A549 (cell line): ENCODE measurements at regions not wholly inside any gene's neighbourhood (a gene's known extent, or its start where the extent isn't known, plus 50 kb on each side); places are given as distances from the start of the nearest gene placed in this dataset.

Source experiments
- ATAC-seq, 2 experiments: fragments of 200-7000 bp in 1 of 2; fragments of >200 bp in 1 of 2; cut with Nextera tagmentation in 1 of 2; cut with Tn5 transposase in 1 of 2; 3 replicates each; pipeline versions ENCODE4 v1.8.0 to v1.9.1; 2018 to 2020; ENCODE audit warnings: mild to moderate bottlenecking in 1 of 2, moderate library complexity in 1 of 2
- CTCF ChIA-PET: fragments of 300-600 bp; sonication (Branson Sonifier 250); formaldehyde crosslinking; extraction: SDS; loops from one replicate; lab custom pipeline; 2021; ENCODE audit warnings: antibody characterized with exemption, inconsistent platforms; lab: Yijun Ruan, JAX
- POLR2A ChIA-PET: fragments of 350-600 bp; formaldehyde crosslinking; extraction: SDS; loops from one replicate; lab custom pipeline; 2021; ENCODE audit warnings: antibody characterized with exemption, inconsistent platforms; lab: Yijun Ruan, JAX
- DNase-seq, 2 experiments: peaks; one replicate each; pipeline versions ENCODE4 v3.0.0 to v3.0.0-alpha.2; 2011 to 2016; ENCODE audit warnings: low read depth in 1 of 2, low spot score in 1 of 2
- FAIRE-seq: peaks from 2 replicates; lab custom pipeline; 2011; peaks lifted over from hg19 to GRCh38; lab: Jason Lieb, UNC
- H3K27ac ChIP-seq, 2 experiments: fragments of >200 bp; sonication (Bioruptor Twin); formaldehyde crosslinking; 3 replicates each; pipeline ENCODE4 v1.5.1; 2016 to 2017
- H3K4me1 ChIP-seq: fragments of >200 bp; sonication (Bioruptor Twin); formaldehyde crosslinking; 3 replicates; pipeline ENCODE4 v1.6.1; 2016
- H3K4me2 ChIP-seq: fragments of >200 bp; sonication (Bioruptor Twin); formaldehyde crosslinking; 3 replicates; pipeline ENCODE4 v1.6.1; 2016
- H3K4me3 ChIP-seq: fragments of >200 bp; sonication (Bioruptor Twin); formaldehyde crosslinking; 3 replicates; pipeline ENCODE4 v1.5.1; 2016
- H3K9me3 ChIP-seq: fragments of >200 bp; sonication (Bioruptor Twin); formaldehyde crosslinking; 3 replicates; pipeline ENCODE4 v1.6.1; 2016
- CEBPB ChIP-seq, 2 experiments: fragments of >200 bp in 1 of 2; sonication (Bioruptor Twin) in 1 of 2; formaldehyde crosslinking in 1 of 2; IDR thresholded peaks; 2 replicates each; pipeline ENCODE4 v1.6.1; 2012 to 2016
- CHD2 ChIP-seq: fragments of 150-350 bp; IDR thresholded peaks from 2 replicates; pipeline ENCODE4 v1.6.1; 2014; ENCODE audit warnings: low read length; ENCODE audit not compliant: partially characterized antibody
- EHF ChIP-seq: fragments of 250-450 bp; sonication (Bioruptor Pico); IDR thresholded peaks from 2 replicates; pipeline ENCODE4 v1.5.0; 2020; ENCODE audit warnings: mild to moderate bottlenecking
- ESRRA ChIP-seq: fragments of 150-350 bp; IDR thresholded peaks from 2 replicates; pipeline ENCODE4 v1.6.1; 2014; ENCODE audit warnings: mild to moderate bottlenecking, low read length, borderline replicate concordance
- FOSL2 ChIP-seq, 2 experiments: fragments of 450-650 bp in 1 of 2; fragments of >200 bp in 1 of 2; sonication (Bioruptor Twin) in 1 of 2; formaldehyde crosslinking; IDR thresholded peaks; 2 replicates each; pipeline versions ENCODE4 v1.5.0 to v1.6.1; 2016 to 2020; ENCODE audit warnings: mild to moderate bottlenecking in 1 of 2, moderate library complexity in 1 of 2
- HES2 ChIP-seq: fragments of >200 bp; sonication (Bioruptor Twin); formaldehyde crosslinking; IDR thresholded peaks from 2 replicates; pipeline ENCODE4 v1.6.1; 2016
- HEYL ChIP-seq: fragments of 250-450 bp; sonication (Bioruptor Pico); IDR thresholded peaks from 2 replicates; pipeline ENCODE4 v1.8.0; 2021; ENCODE audit warnings: mild to moderate bottlenecking, moderate library complexity
- JUN ChIP-seq, 2 experiments: fragments of >200 bp; sonication (Bioruptor Twin); formaldehyde crosslinking; IDR thresholded peaks; 2 replicates in 1 of 2; 3 replicates in 1 of 2; pipeline ENCODE4 v1.6.1; 2016 to 2017
- KDM1A ChIP-seq: fragments of 200-600 bp; sonication (generic); IDR thresholded peaks from 2 replicates; pipeline ENCODE4 v1.6.1; 2016; ENCODE audit warnings: low read depth, mild to moderate bottlenecking
- MAZ ChIP-seq: fragments of 150-350 bp; IDR thresholded peaks from 2 replicates; pipeline ENCODE4 v1.6.1; 2014; ENCODE audit warnings: antibody characterized with exemption, low read depth, low read length, borderline replicate concordance
- MYC ChIP-seq: IDR thresholded peaks from 2 replicates; pipeline ENCODE4 v1.6.1; 2012; ENCODE audit warnings: mild to moderate bottlenecking, inconsistent platforms, low read length, improper control_type of control experiment, borderline replicate concordance
- NR3C1 ChIP-seq: fragments of >200 bp; sonication (Bioruptor Twin); formaldehyde crosslinking; IDR thresholded peaks from 3 replicates; pipeline ENCODE4 v1.6.1; 2017
- POLR2A ChIP-seq: IDR thresholded peaks from 2 replicates; pipeline ENCODE4 v1.6.1; 2012; ENCODE audit warnings: mild to moderate bottlenecking, low read length
- POLR2AphosphoS2 ChIP-seq: conservative IDR thresholded peaks from 2 replicates; pipeline ENCODE4 v1.6.1; 2012; ENCODE audit warnings: low read length, improper control_type of control experiment, inconsistent platforms
- RARB ChIP-seq: fragments of 250-450 bp; sonication (Bioruptor Pico); IDR thresholded peaks from 2 replicates; pipeline ENCODE4 v1.8.0; 2021; ENCODE audit warnings: mild to moderate bottlenecking, moderate library complexity
- REST ChIP-seq: fragments of 200-600 bp; sonication (generic); IDR thresholded peaks from 2 replicates; pipeline ENCODE4 v1.6.1; 2016; ENCODE audit warnings: antibody characterized with exemption, mild to moderate bottlenecking, moderate library complexity
- RFX5 ChIP-seq: fragments of 450-650 bp; IDR thresholded peaks from 2 replicates; pipeline ENCODE4 v1.7.1; 2014; ENCODE audit warnings: antibody characterized with exemption, mild to moderate bottlenecking, moderate library complexity
- SMC3 ChIP-seq: fragments of >200 bp; sonication (Bioruptor Twin); formaldehyde crosslinking; IDR thresholded peaks from 3 replicates; pipeline ENCODE4 v1.6.1; 2018; ENCODE audit warnings: inconsistent platforms
- TP53 ChIP-seq: fragments of 250-450 bp; sonication (Bioruptor Pico); IDR thresholded peaks from 2 replicates; pipeline ENCODE4 v1.5.0; 2021; ENCODE audit warnings: mild to moderate bottlenecking, moderate library complexity
- ZC3H11A ChIP-seq: fragments of 450-650 bp; IDR thresholded peaks from 2 replicates; pipeline ENCODE4 v1.6.1; 2014; ENCODE audit warnings: antibody characterized with exemption, mild to moderate bottlenecking
- ZSCAN20 ChIP-seq: fragments of 250-450 bp; sonication (Bioruptor Pico); IDR thresholded peaks from 2 replicates; pipeline ENCODE4 v1.8.0; 2022; ENCODE audit warnings: mild to moderate bottlenecking, moderate library complexity
- WGBS: methylation state at CpG from one replicate; pipeline ENCODE4 v1.1.6; 2017; ENCODE audit errors: missing lambda C conversion rate; 5-methylcytosine and 5-hydroxymethylcytosine counted together
- TF ChIP-seq, protein P1 (sequence below): IDR thresholded peaks from 2 replicates; pipeline ENCODE4 v1.6.1; 2012
- TF ChIP-seq, protein P2 (sequence below): fragments of >200 bp; sonication (Bioruptor Twin); formaldehyde crosslinking; IDR thresholded peaks from 3 replicates; pipeline ENCODE4 v1.6.1; 2016
- TF ChIP-seq, protein P3 (sequence below): fragments of 250-450 bp; sonication (Bioruptor Pico); IDR thresholded peaks from 2 replicates; pipeline ENCODE4 v1.5.0; 2020; ENCODE audit warnings: low read depth, mild to moderate bottlenecking, moderate library complexity

GRCh38 chr3:95670765-95671164 is 1143.6 kb upstream of the EPHA6 start:
- no peak for TF ChIP-seq RFX5
- TF ChIP-seq FOSL2 (IDR thresholded peaks at IDR 0.05): no peak
- no peak for TF ChIP-seq FOSL2 (CRISPR knock-in tag; IDR thresholded peaks at IDR 0.05)
- TF ChIP-seq, protein P1, sequence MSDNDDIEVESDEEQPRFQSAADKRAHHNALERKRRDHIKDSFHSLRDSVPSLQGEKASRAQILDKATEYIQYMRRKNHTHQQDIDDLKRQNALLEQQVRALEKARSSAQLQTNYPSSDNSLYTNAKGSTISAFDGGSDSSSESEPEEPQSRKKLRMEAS: no peak
- TF ChIP-seq NR3C1: no peak
- no peak for TF ChIP-seq ZSCAN20
- no peak for TF ChIP-seq CHD2
- no peak for TF ChIP-seq KDM1A
- ChIA-PET CTCF (no interaction called here), POLR2A (no interaction called here)
- Histone ChIP-seq H3K27ac (no peak overlapping the region), H3K9me3 (no peaks in the 10 kb centered on the region), H3K4me1 (no peaks in the 10 kb centered on the region), H3K4me3 (no peak overlapping the region), H3K4me2 (no peak overlapping the region)
- 88% methylated on average over 3 of the region's 3 CpGs for WGBS
- ATAC-seq: no peak
- no peak for DNase-seq
- no peak for FAIRE-seq

- DNase-seq (no peak), FAIRE-seq (no peak), ATAC-seq (no peak)
- CTCF ChIA-PET: no interaction called here
- Histone ChIP-seq H3K4me2 (no peak overlapping the region), H3K27ac (no peak overlapping the region), H3K4me3 (no peak overlapping the region), H3K9me3 (no peaks in the 10 kb centered on the region), H3K4me1 (no peaks in the 10 kb centered on the region)
- POLR2A ChIA-PET: no interaction called here
- WGBS: 14% methylated on average over 1 of the region's 3 CpGs
- TF ChIP-seq RFX5: no peak
- TF ChIP-seq, protein P2, sequence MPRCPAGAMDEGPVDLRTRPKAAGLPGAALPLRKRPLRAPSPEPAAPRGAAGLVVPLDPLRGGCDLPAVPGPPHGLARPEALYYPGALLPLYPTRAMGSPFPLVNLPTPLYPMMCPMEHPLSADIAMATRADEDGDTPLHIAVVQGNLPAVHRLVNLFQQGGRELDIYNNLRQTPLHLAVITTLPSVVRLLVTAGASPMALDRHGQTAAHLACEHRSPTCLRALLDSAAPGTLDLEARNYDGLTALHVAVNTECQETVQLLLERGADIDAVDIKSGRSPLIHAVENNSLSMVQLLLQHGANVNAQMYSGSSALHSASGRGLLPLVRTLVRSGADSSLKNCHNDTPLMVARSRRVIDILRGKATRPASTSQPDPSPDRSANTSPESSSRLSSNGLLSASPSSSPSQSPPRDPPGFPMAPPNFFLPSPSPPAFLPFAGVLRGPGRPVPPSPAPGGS: no peak
- no peak for TF ChIP-seq MAZ
- TF ChIP-seq MYC: no peak
- no peak for TF ChIP-seq CEBPB (IDR thresholded peaks at IDR 0.05)
- no peak for TF ChIP-seq POLR2A
- TF ChIP-seq, protein P3, sequence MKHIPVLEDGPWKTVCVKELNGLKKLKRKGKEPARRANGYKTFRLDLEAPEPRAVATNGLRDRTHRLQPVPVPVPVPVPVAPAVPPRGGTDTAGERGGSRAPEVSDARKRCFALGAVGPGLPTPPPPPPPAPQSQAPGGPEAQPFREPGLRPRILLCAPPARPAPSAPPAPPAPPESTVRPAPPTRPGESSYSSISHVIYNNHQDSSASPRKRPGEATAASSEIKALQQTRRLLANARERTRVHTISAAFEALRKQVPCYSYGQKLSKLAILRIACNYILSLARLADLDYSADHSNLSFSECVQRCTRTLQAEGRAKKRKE (CRISPR knock-in tag): no peak
- no peak for TF ChIP-seq JUN (IDR thresholded peaks at IDR 0.05)
- TF ChIP-seq EHF (CRISPR knock-in tag): no peak
- TF ChIP-seq SMC3: no peak
- TF ChIP-seq TP53 (CRISPR knock-in tag): no peak
- TF ChIP-seq RARB: no peak
- no peak for TF ChIP-seq HEYL
- no peak for TF ChIP-seq ZC3H11A
- no peak for TF ChIP-seq ESRRA
- no peak for TF ChIP-seq ZSCAN20
- no peak for TF ChIP-seq HES2
- TF ChIP-seq POLR2AphosphoS2: no peak
Measured at GRCh38 chr3:95673215-95673614, 1141.2 kb upstream of the EPHA6 start.

- FAIRE-seq: no peak
- 43% methylated on average over 9 of the region's 9 CpGs for WGBS
- Histone ChIP-seq H3K9me3 (no peaks in the 10 kb centered on the region), H3K4me2 (peak overlapping the region; percentile 63), H3K4me3 (peak overlapping the region; percentile 30), H3K4me1 (no peaks in the 10 kb centered on the region), H3K27ac (0 out of 6 replicates have a peak overlapping the region, but pooled peaks of 1 of the 2 experiments have one; percentile 38)
- ATAC-seq: no peak; a peak in 1 of 6 replicates
- POLR2A ChIA-PET: no interaction called here
- CTCF ChIA-PET: interaction anchor here (0.7 kb wide), 1 partner anchor 78 kb away, joined by 3 read pairs; no protein-coding TSS in a partner anchor
- no peak for TF ChIP-seq FOSL2 (IDR thresholded peaks at IDR 0.05)
- 0 out of 2 replicates have a peak, but pooled peaks have one; percentile 28 for TF ChIP-seq FOSL2 (CRISPR knock-in tag; IDR thresholded peaks at IDR 0.05)
- no peak for TF ChIP-seq REST
- peak in 1 of 2 experiments; percentile 12 for DNase-seq
Measured at GRCh38 chr3:95705786-95706418, 1108.5 kb upstream of the EPHA6 start.
